Endothelial cell of umbilical vein (primary cell): ENCODE measurements at regions not wholly inside any gene's neighbourhood (a gene's known extent, or its start where the extent isn't known, plus 50 kb on each side); places are given as distances from the start of the nearest gene placed in this dataset.

Source experiments
- BruUV-seq: library from RNA; stranded (reverse); fragments of 400-500 nt; replicated peaks from 2 replicates; lab custom pipeline; 2021; lab: Mats Ljungman, UMichigan
- CTCF ChIA-PET: fragments of 300-600, 350-600 bp; sonication (Branson Sonifier 250); formaldehyde crosslinking; loops from one replicate; lab custom pipeline; 2021; ENCODE audit warnings: antibody characterized with exemption, inconsistent platforms; lab: Charles Lee
- POLR2A ChIA-PET: fragments of 300-600, 350-600 bp; sonication (Branson Sonifier 250); formaldehyde crosslinking; loops from one replicate; lab custom pipeline; 2021; ENCODE audit warnings: antibody characterized with exemption, inconsistent platforms; lab: Charles Lee
- DNase-seq: peaks from one replicate; pipeline ENCODE4 v3.0.0-alpha.2; 2011; ENCODE audit warnings: low read depth, low spot score
- FAIRE-seq: peaks from 2 replicates; lab custom pipeline; 2011; peaks lifted over from hg19 to GRCh38; lab: Jason Lieb, UNC
- H2AFZ ChIP-seq: 2 replicates; pipeline ENCODE4 v1.6.0; 2012; ENCODE audit warnings: low read depth, low read length, control low read depth, inconsistent platforms
- H3K27ac ChIP-seq: 2 replicates; pipeline ENCODE4 v1.5.1; 2011; ENCODE audit warnings: low read depth, mild to moderate bottlenecking, control low read depth, low read length, moderate library complexity; ENCODE audit not compliant: insufficient read depth
- H3K27me3 ChIP-seq, 2 experiments: 2 replicates each; pipeline versions ENCODE4 v1.6.0 to v1.6.1; 2011; ENCODE audit warnings: low read length in 2 of 2, mixed read lengths in 1 of 2; ENCODE audit not compliant: control insufficient read depth in 2 of 2, insufficient read depth in 2 of 2
- H3K36me3 ChIP-seq, 2 experiments: 2 replicates in 1 of 2; 3 replicates in 1 of 2; pipeline ENCODE4 v1.5.1; 2011; ENCODE audit warnings: low read length in 2 of 2, mild to moderate bottlenecking in 1 of 2, moderate library complexity in 1 of 2; ENCODE audit not compliant: control insufficient read depth in 2 of 2, insufficient read depth in 2 of 2; ENCODE audit errors: extremely low read depth in 1 of 2
- H3K4me1 ChIP-seq: 3 replicates; pipeline ENCODE4 v1.5.1; 2011; ENCODE audit warnings: mild to moderate bottlenecking, low read length; ENCODE audit not compliant: control insufficient read depth, insufficient read depth; ENCODE audit errors: extremely low read depth
- H3K4me2 ChIP-seq: 2 replicates; pipeline ENCODE4 v1.6.1; 2011; ENCODE audit warnings: low read length, control low read depth, mixed read lengths; ENCODE audit not compliant: insufficient read depth
- H3K4me3 ChIP-seq, 3 experiments: fragments of 200-600 bp in 1 of 3; sonication (generic), shearing (Covaris generic) in 1 of 3; replicated peaks in 1 of 3; 2 replicates each; pipeline ENCODE4 v1.5.1; 2011 to 2016; ENCODE audit warnings: control low read depth in 3 of 3, low read length in 3 of 3, mild to moderate bottlenecking in 2 of 3, inconsistent platforms in 1 of 3, low read depth in 1 of 3, moderate library complexity in 1 of 3; ENCODE audit not compliant: insufficient read depth in 1 of 3
- H3K79me2 ChIP-seq: 2 replicates; pipeline ENCODE4 v1.6.0; 2012; ENCODE audit warnings: low read length, inconsistent platforms; ENCODE audit not compliant: control insufficient read depth, insufficient read depth
- H3K9ac ChIP-seq: replicated peaks from 2 replicates; pipeline ENCODE3; 2011; ENCODE audit warnings: low read length, control low read depth; ENCODE audit not compliant: insufficient read depth; ENCODE audit errors: extremely low read depth
- H3K9me1 ChIP-seq: replicated peaks from 3 replicates; pipeline ENCODE4 v1.6.0; 2011; ENCODE audit warnings: mild to moderate bottlenecking, low read length; ENCODE audit not compliant: control insufficient read depth, insufficient read depth; ENCODE audit errors: extremely low read depth
- H3K9me3 ChIP-seq: replicated peaks from 2 replicates; pipeline ENCODE4 v1.5.1; 2012; ENCODE audit warnings: low read length, inconsistent platforms; ENCODE audit not compliant: control insufficient read depth, insufficient read depth
- H4K20me1 ChIP-seq: replicated peaks from 2 replicates; pipeline ENCODE3; 2011; ENCODE audit warnings: mild to moderate bottlenecking, low read length; ENCODE audit not compliant: control insufficient read depth, insufficient read depth; ENCODE audit errors: extremely low read depth
- CTCF ChIP-seq, 2 donors: IDR thresholded peaks; 1 replicate in 1 of 2; 2 replicates in 1 of 2; pipeline ENCODE4 v1.5.1; 2011; ENCODE audit warnings: low read length in 2 of 2, mild to moderate bottlenecking in 2 of 2, moderate library complexity in 2 of 2, control low read depth in 1 of 2, inconsistent platforms in 1 of 2, low read depth in 1 of 2; ENCODE audit not compliant: insufficient read depth in 1 of 2; ENCODE audit errors: extremely low read depth in 1 of 2
- EZH2 ChIP-seq: IDR thresholded peaks from 2 replicates; pipeline ENCODE4 v1.6.1; 2012; ENCODE audit warnings: borderline replicate concordance, low read depth, mild to moderate bottlenecking, moderate library complexity, low read length, inconsistent platforms; ENCODE audit not compliant: severe bottlenecking
- FOS ChIP-seq: IDR thresholded peaks from 2 replicates; pipeline ENCODE4 v1.6.1; 2011; ENCODE audit warnings: mild to moderate bottlenecking, low read length, moderate library complexity, borderline replicate concordance; ENCODE audit not compliant: insufficient read depth
- GATA2 ChIP-seq: IDR thresholded peaks from 2 replicates; pipeline ENCODE4 v1.7.0; 2011; ENCODE audit warnings: low read depth, mild to moderate bottlenecking, moderate library complexity, mixed read lengths, low read length; ENCODE audit not compliant: insufficient read length, insufficient read depth
- JUN ChIP-seq: IDR thresholded peaks from 2 replicates; pipeline ENCODE4 v1.6.1; 2011; ENCODE audit warnings: borderline replicate concordance, low read depth; ENCODE audit not compliant: insufficient read length, insufficient read depth
- MAX ChIP-seq: IDR thresholded peaks from 2 replicates; pipeline ENCODE4 v1.6.1; 2011; ENCODE audit not compliant: insufficient read depth, insufficient read length
- MYC ChIP-seq: IDR thresholded peaks from one replicate; pipeline ENCODE4 v1.6.1; 2011; ENCODE audit warnings: mild to moderate bottlenecking, low read depth, low read length
- POLR2A ChIP-seq: IDR thresholded peaks from 2 replicates; pipeline ENCODE4 v1.6.1; 2012; ENCODE audit warnings: low read depth, mild to moderate bottlenecking, control low read depth, low read length
- POLR2AphosphoS5 ChIP-seq: IDR thresholded peaks from 2 replicates; pipeline ENCODE4 v1.6.1; 2012; ENCODE audit warnings: low read depth, mild to moderate bottlenecking, control low read depth, low read length, moderate library complexity; ENCODE audit not compliant: insufficient read depth
- dilution Hi-C: fragments of 300-500 bp; cut with MboI; formaldehyde crosslinking; loops from one replicate; pipeline ENCODE4 v1.15.0; 2019; ENCODE audit warnings: low sequenced_read_pairs; ENCODE audit not compliant: extremely low pct_ligation_motif_present
- intact Hi-C: fragments of 100-400 bp; cut with micrococcal nuclease; formaldehyde crosslinking; loops from one replicate; pipeline ENCODE4 v1.10.0; 2022

GRCh38 chr10:118153287-118153686, 106.5 kb upstream of the RAB11FIP2 start:
- Histone ChIP-seq H3K9me3 (no peaks in the 10 kb centered on the region), H3K79me2 (no peaks in the 10 kb centered on the region), H3K27ac (no peak overlapping the region), H4K20me1 (no peaks in the 10 kb centered on the region), H3K27me3 (no peaks in the 10 kb centered on the region), H3K4me2 (no peak overlapping the region), H3K9me1 (no peaks in the 10 kb centered on the region), H3K4me1 (no peaks in the 10 kb centered on the region), H3K36me3 (no peaks in the 10 kb centered on the region), H3K9ac (no peak overlapping the region), H3K4me3 (no peak overlapping the region), H2AFZ (no peak overlapping the region)
- DNase-seq (no peak), FAIRE-seq (no peak)
- no peak for TF ChIP-seq MYC
- no TSS peak for BruUV-seq
- dilution Hi-C loops, result no loop called here
- CTCF ChIA-PET, result no interaction called here
- POLR2A ChIA-PET, result no interaction called here
- intact Hi-C loops, result no loop called here

- Histone ChIP-seq H3K27ac (no peak overlapping the region), H3K4me1 (no peaks in the 10 kb centered on the region), H3K4me2 (no peak overlapping the region), H3K9me1 (no peaks in the 10 kb centered on the region), H2AFZ (no peak overlapping the region), H3K36me3 (no peaks in the 10 kb centered on the region), H3K9me3 (no peaks in the 10 kb centered on the region), H3K79me2 (no peaks in the 10 kb centered on the region), H3K27me3 (no peaks in the 10 kb centered on the region), H3K9ac (no peak overlapping the region), H4K20me1 (no peaks in the 10 kb centered on the region), H3K4me3 (no peak overlapping the region)
- dilution Hi-C loops, result no loop called here
- intact Hi-C loops, result no loop called here
- DNase-seq (no peak), FAIRE-seq (no peak)
- POLR2A ChIA-PET, result no interaction called here
- CTCF ChIA-PET, result no interaction called here
- no peak for TF ChIP-seq JUN
- no peak for TF ChIP-seq EZH2
- TF ChIP-seq POLR2AphosphoS5, result no peak
- TF ChIP-seq MYC, result no peak
- TF ChIP-seq CTCF (IDR thresholded peaks at IDR 0.05; ENCODE audit: extremely low read depth in 1 of 2, insufficient read depth in 1 of 2, low read depth in 1 of 2, low read length in 2 of 2), result no peak
- TF ChIP-seq GATA2, result no peak
- TF ChIP-seq POLR2A, result no peak
- no peak for TF ChIP-seq MAX
- TF ChIP-seq FOS, result no peak
- no TSS peak for BruUV-seq
Measured at GRCh38 chr10:118151461-118151860, 104.7 kb upstream of the RAB11FIP2 start.
